Left lung (tissue), 4 donors: ENCODE measurements at regions not wholly inside any gene's neighbourhood (a gene's known extent, or its start where the extent isn't known, plus 50 kb on each side); places are given as distances from the start of the nearest gene placed in this dataset.
A peak's percentile ranks its signal among the peaks of the same experiment; 100 is the strongest.

Experiments
- ATAC-seq: fragments of 200-7000 bp; cut with Tn5 transposase; one replicate; pipeline ENCODE4 v1.9.1; 2020; ENCODE audit warnings: moderate library complexity
- DNase-seq, 4 donors: peaks; one replicate each; pipeline ENCODE4 v3.0.0-alpha.2; 2013 to 2020
- H3K27ac ChIP-seq, 2 donors: fragments of 200-600 bp; sonication (generic) in 1 of 2; one replicate each; pipeline versions ENCODE4 v1.5.0 to v1.8.0; 2020 to 2021
- H3K27me3 ChIP-seq, 2 donors: fragments of 200-600 bp; sonication (generic) in 1 of 2; one replicate each; pipeline versions ENCODE4 v1.5.0 to v1.8.0; 2020 to 2021
- H3K36me3 ChIP-seq, 2 donors: fragments of 200-600 bp; sonication (generic) in 1 of 2; one replicate each; pipeline versions ENCODE4 v1.5.0 to v1.8.0; 2020 to 2021
- H3K4me1 ChIP-seq, 2 donors: fragments of 200-600 bp; one replicate each; pipeline ENCODE4 v1.8.0; 2021
- H3K4me3 ChIP-seq, 2 donors: fragments of 200-600 bp; sonication (generic) in 1 of 2; one replicate each; pipeline versions ENCODE4 v1.5.0 to v1.8.0; 2020 to 2021; ENCODE audit warnings: mild to moderate bottlenecking in 1 of 2
- H3K9me3 ChIP-seq, 2 donors: fragments of 200-600 bp; sonication (generic) in 1 of 2; one replicate each; pipeline versions ENCODE4 v1.5.0 to v1.8.0; 2020 to 2021
- CTCF ChIP-seq, 2 donors: fragments of 200-600 bp; sonication (generic) in 1 of 2; IDR thresholded peaks; one replicate each; pipeline versions ENCODE4 v1.5.0 to v1.8.0; 2021; ENCODE audit warnings: antibody characterized with exemption in 2 of 2
- intact Hi-C, 2 donors: fragments of 100-400 bp; cut with DNase I; formaldehyde crosslinking; loops; one replicate each; pipeline versions ENCODE4 v1.11.2 to v1.14.2; 2022
- donor health status: DM: no; HTN: yes; CAD: no.
- donor health status: DM: no; HTN: no; CAD: no.

- ATAC-seq: no peak
- intact Hi-C loops: no loop called here
Measured at GRCh38 chr2:63663013-63663864, 74.5 kb downstream of the MDH1 start.

GRCh38 chr2:63665091-63665490 is 76.3 kb downstream of the MDH1 start:
- intact Hi-C loops: no loop called here
- Histone ChIP-seq H3K9me3 (no peaks in the 10 kb centered on the region), H3K36me3 (no peaks in the 10 kb centered on the region), H3K4me3 (no peak overlapping the region), H3K27ac (no peak overlapping the region), H3K4me1 (no peaks in the 10 kb centered on the region), H3K27me3 (no peaks in the 10 kb centered on the region)
- TF ChIP-seq CTCF (IDR thresholded peaks at IDR 0.05): no peak
- ATAC-seq (no peak), DNase-seq (no peak)

More at GRCh38 chr2:63663013-63663864, 74.5 kb downstream of the MDH1 start:
- no peak for TF ChIP-seq CTCF (IDR thresholded peaks at IDR 0.05)
- no peak overlapping the region for H3K27ac ChIP-seq
- no peaks in the 10 kb centered on the region for H3K9me3 ChIP-seq
- H3K27me3 ChIP-seq: no peaks in the 10 kb centered on the region
- H3K4me3 ChIP-seq: no peak overlapping the region
- H3K4me1 ChIP-seq: no peaks in the 10 kb centered on the region
- DNase-seq: no peak
- no peaks in the 10 kb centered on the region for H3K36me3 ChIP-seq

GRCh38 chr2:63665846-63666475 is 77.2 kb downstream of the MDH1 start:
- TF ChIP-seq CTCF (IDR thresholded peaks at IDR 0.05): no peak
- ATAC-seq (no peak), DNase-seq (peak in 1 of 4 donors; percentile 8)
- Histone ChIP-seq H3K27ac (no peak overlapping the region), H3K4me1 (no peaks in the 10 kb centered on the region), H3K36me3 (no peaks in the 10 kb centered on the region), H3K4me3 (no peak overlapping the region), H3K9me3 (no peaks in the 10 kb centered on the region), H3K27me3 (no peaks in the 10 kb centered on the region)
- intact Hi-C loops: no loop called here

GRCh38 chr2:63667132-63667700 is 78.5 kb downstream of the MDH1 start:
- Histone ChIP-seq H3K27ac (no peak overlapping the region), H3K9me3 (no peaks in the 10 kb centered on the region), H3K36me3 (no peaks in the 10 kb centered on the region), H3K4me1 (no peaks in the 10 kb centered on the region), H3K4me3 (no peak overlapping the region), H3K27me3 (no peaks in the 10 kb centered on the region)
- peak in 1 of 4 donors; percentile 17 for DNase-seq
- no peak for ATAC-seq
- TF ChIP-seq CTCF (IDR thresholded peaks at IDR 0.05): no peak
- intact Hi-C loops: no loop called here

- Histone ChIP-seq H3K9me3 (no peaks in the 10 kb centered on the region), H3K36me3 (no peaks in the 10 kb centered on the region), H3K27me3 (no peaks in the 10 kb centered on the region), H3K4me3 (no peak overlapping the region), H3K27ac (no peak overlapping the region), H3K4me1 (no peaks in the 10 kb centered on the region)
- DNase-seq (no peak), ATAC-seq (no peak)
- intact Hi-C loops: no loop called here
- TF ChIP-seq CTCF (IDR thresholded peaks at IDR 0.05): no peak
Measured at GRCh38 chr2:63668000-63668399, 79.2 kb downstream of the MDH1 start.
